Testis (tissue), 2 donors: ENCODE measurements at regions not wholly inside any gene's neighbourhood (a gene's known extent, or its start where the extent isn't known, plus 50 kb on each side); places are given as distances from the start of the nearest gene placed in this dataset.

Source experiments
- CTCF ChIP-seq, 3 experiments: fragments of 450-650 bp in 2 of 3; fragments of 200-600 bp in 1 of 3; sonication (generic) in 1 of 3; IDR thresholded peaks; one replicate each; pipeline ENCODE4 v1.5.1; 2016 to 2019; ENCODE audit warnings: antibody characterized with exemption in 3 of 3, mild to moderate bottlenecking in 2 of 3, moderate library complexity in 1 of 3
- POLR2A ChIP-seq: fragments of 450-650 bp; IDR thresholded peaks from one replicate; pipeline ENCODE4 v1.6.1; 2017; ENCODE audit warnings: antibody characterized with exemption, mild to moderate bottlenecking, moderate library complexity

GRCh38 chr20:12763406-12763805, 245.4 kb upstream of the SPTLC3 start:
- TF ChIP-seq CTCF (IDR thresholded peaks at IDR 0.05) (no peak), POLR2A (no peak)
